Spleen (tissue), 7 donors: ENCODE measurements at regions not wholly inside any gene's neighbourhood (a gene's known extent, or its start where the extent isn't known, plus 50 kb on each side); places are given as distances from the start of the nearest gene placed in this dataset.

ENCODE experiments used
- POLR2A ChIP-seq, 3 donors: fragments of 450-650 bp; IDR thresholded peaks; one replicate each; pipeline ENCODE4 v1.5.1; 2017; ENCODE audit warnings: antibody characterized with exemption in 3 of 3, mild to moderate bottlenecking in 1 of 3
- POLR2AphosphoS5 ChIP-seq, 3 donors: sonication (generic); formaldehyde crosslinking; IDR thresholded peaks; one replicate each; pipeline ENCODE4 v1.5.1; 2017; ENCODE audit warnings: antibody characterized with exemption in 3 of 3
- TF ChIP-seq, protein P1 (sequence below), 11 experiments: fragments of 200-600 bp in 7 of 11; fragments of 450-650 bp in 4 of 11; sonication (generic) in 4 of 11; IDR thresholded peaks in 8 of 11; conservative IDR thresholded peaks in 3 of 11; 1 replicate in 7 of 11; 2 replicates in 4 of 11; pipeline versions ENCODE4 v1.4.0 to v1.8.0; 2016 to 2021; ENCODE audit warnings: antibody characterized with exemption in 11 of 11, inconsistent platforms in 4 of 11, mild to moderate bottlenecking in 1 of 11
- donor health status: DM: no; HTN: no; CAD: no; lungs with moderate emphysema.
- donor health status: DM: no; HTN: no; CAD: no.
- donor health status: DM: no; HTN: no; CAD: no.

DNA sequence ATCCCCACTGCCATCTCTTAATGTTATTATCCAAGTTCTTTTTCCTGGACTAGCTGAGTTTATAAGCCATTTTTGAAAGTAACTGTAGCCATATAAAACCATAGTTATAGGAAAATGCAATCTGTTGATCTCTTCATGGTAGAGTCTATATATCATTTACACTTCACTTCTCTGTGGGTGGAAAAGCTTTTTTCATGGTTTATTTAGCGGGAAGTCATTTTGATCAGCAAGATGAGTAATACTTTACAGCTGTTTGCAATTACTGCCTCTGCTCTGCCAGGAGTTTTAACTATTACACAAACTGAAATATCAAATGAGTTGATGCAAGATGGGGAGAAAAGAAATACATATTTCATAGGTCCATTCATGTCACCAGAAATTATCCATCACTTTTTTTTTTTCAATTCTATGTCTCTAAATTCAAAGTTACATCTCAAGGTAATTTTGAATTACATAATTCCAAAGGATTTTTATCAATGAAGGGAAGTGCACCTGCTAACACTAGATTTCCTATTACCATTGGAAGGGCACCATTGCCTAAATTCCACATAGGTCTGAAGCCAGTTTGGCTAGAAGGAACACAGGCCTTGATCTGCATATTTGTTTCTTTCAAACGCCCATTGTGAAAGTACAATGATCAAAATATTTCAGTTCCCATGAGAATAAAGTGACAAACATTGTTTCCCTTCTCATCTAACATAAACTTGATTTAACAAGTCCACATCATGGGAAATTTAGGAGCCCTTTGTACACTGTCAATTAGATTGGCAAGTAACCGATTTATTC, 296.7 kb downstream of the ZNF326 start:
- TF ChIP-seq, protein P1, sequence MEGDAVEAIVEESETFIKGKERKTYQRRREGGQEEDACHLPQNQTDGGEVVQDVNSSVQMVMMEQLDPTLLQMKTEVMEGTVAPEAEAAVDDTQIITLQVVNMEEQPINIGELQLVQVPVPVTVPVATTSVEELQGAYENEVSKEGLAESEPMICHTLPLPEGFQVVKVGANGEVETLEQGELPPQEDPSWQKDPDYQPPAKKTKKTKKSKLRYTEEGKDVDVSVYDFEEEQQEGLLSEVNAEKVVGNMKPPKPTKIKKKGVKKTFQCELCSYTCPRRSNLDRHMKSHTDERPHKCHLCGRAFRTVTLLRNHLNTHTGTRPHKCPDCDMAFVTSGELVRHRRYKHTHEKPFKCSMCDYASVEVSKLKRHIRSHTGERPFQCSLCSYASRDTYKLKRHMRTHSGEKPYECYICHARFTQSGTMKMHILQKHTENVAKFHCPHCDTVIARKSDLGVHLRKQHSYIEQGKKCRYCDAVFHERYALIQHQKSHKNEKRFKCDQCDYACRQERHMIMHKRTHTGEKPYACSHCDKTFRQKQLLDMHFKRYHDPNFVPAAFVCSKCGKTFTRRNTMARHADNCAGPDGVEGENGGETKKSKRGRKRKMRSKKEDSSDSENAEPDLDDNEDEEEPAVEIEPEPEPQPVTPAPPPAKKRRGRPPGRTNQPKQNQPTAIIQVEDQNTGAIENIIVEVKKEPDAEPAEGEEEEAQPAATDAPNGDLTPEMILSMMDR (IDR thresholded peaks at IDR 0.05 in 8 of 11, conservative IDR thresholded peaks at IDR 0.05 in 3 of 11): no peak
- TF ChIP-seq POLR2AphosphoS5 (IDR thresholded peaks at IDR 0.05) (no peak), POLR2A (IDR thresholded peaks at IDR 0.05) (no peak)
